GM12878 (cell line): ENCODE measurements at regions not wholly inside any gene's neighbourhood (a gene's known extent, or its start where the extent isn't known, plus 50 kb on each side); places are given as distances from the start of the nearest gene placed in this dataset.

Experiments
- ATAC-seq: fragments of 200-7000 bp; cut with Tn5 transposase; 3 replicates; pipeline ENCODE4 v1.9.1; 2020; ENCODE audit warnings: mild to moderate bottlenecking, moderate library complexity
- BruUV-seq: library from RNA; stranded (reverse); fragments of 400-500 nt; replicated peaks from 2 replicates; lab custom pipeline; 2021; lab: Mats Ljungman, UMichigan
- CTCF ChIA-PET: fragments of 300-600 bp; sonication (Branson Sonifier 250); formaldehyde crosslinking; extraction: SDS; loops from one replicate; lab custom pipeline; 2021; ENCODE audit warnings: inconsistent platforms; lab: Yijun Ruan, JAX
- POLR2A ChIA-PET: fragments of 350-600 bp; formaldehyde crosslinking; extraction: SDS; loops from one replicate; lab custom pipeline; 2021; ENCODE audit warnings: inconsistent platforms; lab: Charles Lee
- RAD21 ChIA-PET: fragments of 300-600 bp; sonication (Branson Sonifier 250); formaldehyde crosslinking; loops from one replicate; lab custom pipeline; 2023; ENCODE audit warnings: antibody characterized with exemption; ENCODE audit not compliant: unreplicated experiment; lab: Charles Lee
- SMC1A ChIA-PET: fragments of 300-600 bp; sonication (Branson Sonifier 250); formaldehyde crosslinking; loops from one replicate; lab custom pipeline; 2023; ENCODE audit not compliant: unreplicated experiment, uncharacterized antibody; lab: Charles Lee
- DNase-seq: peaks from one replicate; pipeline ENCODE4 v3.0.0-alpha.2; 2011; ENCODE audit warnings: low read depth, low spot score
- FAIRE-seq: peaks from 3 replicates; lab custom pipeline; 2011; peaks lifted over from hg19 to GRCh38; lab: Jason Lieb, UNC
- H2AFZ ChIP-seq: 2 replicates; pipeline ENCODE4 v1.6.0; 2011; ENCODE audit warnings: low read depth, low read length, control low read depth; ENCODE audit not compliant: control insufficient read depth
- H3K27ac ChIP-seq: 2 replicates; pipeline ENCODE4 v1.5.1; 2011; ENCODE audit warnings: control low read depth; ENCODE audit not compliant: control insufficient read depth, insufficient read depth
- H3K27me3 ChIP-seq, 2 experiments: replicated peaks in 1 of 2; 2 replicates each; pipeline versions ENCODE4 v1.6.0 to v1.6.1; 2011; ENCODE audit warnings: low read length in 1 of 2; ENCODE audit not compliant: control insufficient read depth in 2 of 2, insufficient read depth in 2 of 2
- H3K36me3 ChIP-seq, 2 experiments: 2 replicates each; pipeline ENCODE4 v1.5.1; 2011; ENCODE audit warnings: low read length in 1 of 2; ENCODE audit not compliant: control insufficient read depth in 2 of 2, insufficient read depth in 2 of 2
- H3K4me1 ChIP-seq: 2 replicates; pipeline ENCODE4 v1.6.1; 2011; ENCODE audit warnings: mild to moderate bottlenecking, low read length, moderate library complexity, mixed read lengths; ENCODE audit not compliant: control insufficient read depth, insufficient read depth
- H3K4me2 ChIP-seq: 2 replicates; pipeline ENCODE4 v1.6.0; 2011; ENCODE audit warnings: control low read depth; ENCODE audit not compliant: control insufficient read depth, insufficient read depth
- H3K4me3 ChIP-seq: fragments of 200-600 bp; sonication (generic); 2 replicates; pipeline ENCODE4 v1.5.1; 2016
- H3K79me2 ChIP-seq: 2 replicates; pipeline ENCODE4 v1.6.0; 2011; ENCODE audit warnings: low read length; ENCODE audit not compliant: control insufficient read depth, insufficient read depth
- H3K9ac ChIP-seq: 2 replicates; pipeline ENCODE4 v1.8.0; 2011; ENCODE audit warnings: low read length, control low read depth, mixed read lengths; ENCODE audit not compliant: control insufficient read depth, insufficient read depth
- H3K9me3 ChIP-seq: replicated peaks from 3 replicates; pipeline ENCODE4 v1.5.1; 2011; ENCODE audit warnings: mild to moderate bottlenecking, low read length; ENCODE audit not compliant: control insufficient read depth, insufficient read depth
- H4K20me1 ChIP-seq: 2 replicates; pipeline ENCODE4 v1.6.0; 2011; ENCODE audit not compliant: control insufficient read depth, insufficient read depth
- DPF2 ChIP-seq: fragments of 450-650 bp; IDR thresholded peaks from 2 replicates; pipeline ENCODE4 v1.6.1; 2017; ENCODE audit warnings: mild to moderate bottlenecking
- FOXM1 ChIP-seq: IDR thresholded peaks from 2 replicates; pipeline ENCODE4 v1.6.1; 2012; ENCODE audit warnings: low read depth, mild to moderate bottlenecking, inconsistent platforms, low read length, moderate library complexity
- HDAC6 ChIP-seq: fragments of 200-600 bp; sonication (generic); IDR thresholded peaks from one replicate; pipeline ENCODE4 v1.8.0; 2017; ENCODE audit warnings: antibody characterized with exemption; ENCODE audit not compliant: unreplicated experiment
- IKZF1 ChIP-seq: fragments of 450-650 bp; conservative IDR thresholded peaks from 2 replicates; pipeline ENCODE4 v1.6.1; 2017; ENCODE audit warnings: antibody characterized with exemption, mild to moderate bottlenecking
- KDM1A ChIP-seq: fragments of 200-600 bp; sonication (generic); IDR thresholded peaks from 2 replicates; pipeline ENCODE4 v1.6.1; 2016; ENCODE audit warnings: borderline replicate concordance
- MAX ChIP-seq: IDR thresholded peaks from 2 replicates; pipeline ENCODE4 v1.6.1; 2012; ENCODE audit warnings: low read depth, low read length, improper control_type of control experiment
- RBBP5 ChIP-seq: fragments of 200-600 bp; sonication (generic); conservative IDR thresholded peaks from 2 replicates; pipeline ENCODE4 v1.6.1; 2016
- RELA ChIP-seq: fragments of 450-650 bp; IDR thresholded peaks from 2 replicates; pipeline ENCODE4 v1.8.0; 2014; ENCODE audit warnings: borderline replicate concordance; ENCODE audit not compliant: partially characterized antibody
- TCF3 ChIP-seq: IDR thresholded peaks from 2 replicates; pipeline ENCODE4 v1.6.1; 2012; ENCODE audit warnings: low read depth, mild to moderate bottlenecking, low read length, borderline replicate concordance; ENCODE audit not compliant: insufficient read depth
- in situ Hi-C: fragments of 300-500 bp; cut with MboI; formaldehyde crosslinking; loops from 9 replicates; pipeline ENCODE4 v1.14.3; 2018; ENCODE audit warnings: mixed read lengths
- intact Hi-C: fragments of 100-400 bp; cut with micrococcal nuclease; formaldehyde crosslinking; loops from one replicate; pipeline ENCODE4 v1.14.2; 2022; ENCODE audit not compliant: unreplicated experiment
- TF ChIP-seq, protein P1 (sequence below): IDR thresholded peaks from 2 replicates; pipeline ENCODE4 v1.6.1; 2011; ENCODE audit warnings: low read depth, low read length, improper control_type of control experiment, borderline replicate concordance

GRCh38 chr3:159082519-159082918 lies 280.7 kb downstream of the MFSD1 start (continued):
- TF ChIP-seq, protein P1, sequence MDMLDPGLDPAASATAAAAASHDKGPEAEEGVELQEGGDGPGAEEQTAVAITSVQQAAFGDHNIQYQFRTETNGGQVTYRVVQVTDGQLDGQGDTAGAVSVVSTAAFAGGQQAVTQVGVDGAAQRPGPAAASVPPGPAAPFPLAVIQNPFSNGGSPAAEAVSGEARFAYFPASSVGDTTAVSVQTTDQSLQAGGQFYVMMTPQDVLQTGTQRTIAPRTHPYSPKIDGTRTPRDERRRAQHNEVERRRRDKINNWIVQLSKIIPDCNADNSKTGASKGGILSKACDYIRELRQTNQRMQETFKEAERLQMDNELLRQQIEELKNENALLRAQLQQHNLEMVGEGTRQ, result no peak

DNA sequence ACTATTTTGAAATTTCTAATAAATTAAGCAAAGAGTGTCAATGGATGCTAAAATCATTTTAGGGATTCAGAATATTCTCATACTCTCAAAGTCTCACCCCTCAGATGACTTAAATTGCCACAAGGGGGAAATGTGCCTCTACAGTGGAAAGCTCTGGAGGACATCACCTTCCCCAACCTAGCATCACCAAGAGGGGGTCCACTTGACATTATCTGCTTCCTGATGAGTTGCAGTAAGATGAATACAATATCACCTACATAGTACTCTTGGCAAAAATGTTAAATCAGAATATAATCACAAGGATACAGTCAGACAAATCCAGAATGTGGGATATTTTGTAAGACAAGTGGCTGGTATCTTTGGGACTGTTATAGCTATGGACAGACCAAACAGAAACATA lies 290.1 kb downstream of the MFSD1 start:
- DNase-seq (no peak), FAIRE-seq (no peak), ATAC-seq (no peak)
- no peak overlapping the region for H3K27ac ChIP-seq
- no peak overlapping the region for H3K4me2 ChIP-seq
- no peaks in the 10 kb centered on the region for H3K79me2 ChIP-seq
- no peaks in the 10 kb centered on the region for H3K9me3 ChIP-seq
- in situ Hi-C loops (no loop called here), intact Hi-C loops (no loop called here)
- H3K27me3 ChIP-seq, result no peaks in the 10 kb centered on the region
- no peaks in the 10 kb centered on the region for H3K4me1 ChIP-seq
- ChIA-PET CTCF (interaction anchor here (1.0 kb wide), 1 partner anchor 16 kb away, joined by 3 read pairs; no protein-coding TSS in a partner anchor), SMC1A (no interaction called here), POLR2A (no interaction called here), RAD21 (no interaction called here)
- H3K9ac ChIP-seq, result no peak overlapping the region
- no peaks in the 10 kb centered on the region for H4K20me1 ChIP-seq
- no peaks in the 10 kb centered on the region for H3K36me3 ChIP-seq
- TF ChIP-seq MAX (no peak), RBBP5 (no peak), TCF3 (no peak), KDM1A (no peak), HDAC6 (no peak), RELA (no peak), FOXM1 (no peak), IKZF1 (no peak), DPF2 (no peak)
- no TSS peak for BruUV-seq
- no peak overlapping the region for H3K4me3 ChIP-seq
- no peak overlapping the region for H2AFZ ChIP-seq
